BJ (cell line): ENCODE measurements at regions not wholly inside any gene's neighbourhood (a gene's known extent, or its start where the extent isn't known, plus 50 kb on each side); places are given as distances from the start of the nearest gene placed in this dataset.

Experiments
- CTCF ChIA-PET: fragments of 350-600 bp; formaldehyde crosslinking; extraction: SDS; loops from one replicate; lab custom pipeline; 2021; ENCODE audit warnings: antibody characterized with exemption, inconsistent platforms; lab: Yijun Ruan, JAX
- POLR2A ChIA-PET: fragments of 300-600 bp; sonication (Branson Sonifier 250); formaldehyde crosslinking; extraction: SDS; loops from one replicate; lab custom pipeline; 2021; ENCODE audit warnings: antibody characterized with exemption; lab: Charles Lee
- DNase-seq: peaks from one replicate; pipeline ENCODE4 v3.0.0-alpha.2; 2011; ENCODE audit warnings: low read depth
- H3K27me3 ChIP-seq: 2 replicates; pipeline ENCODE4 v1.6.0; 2011; ENCODE audit warnings: low read length; ENCODE audit not compliant: control insufficient read depth, insufficient read depth
- H3K36me3 ChIP-seq: 2 replicates; pipeline ENCODE4 v1.5.1; 2011; ENCODE audit warnings: low read length; ENCODE audit not compliant: control insufficient read depth, insufficient read depth
- H3K4me3 ChIP-seq: 2 replicates; pipeline ENCODE4 v1.5.1; 2011; ENCODE audit warnings: low read depth, mild to moderate bottlenecking, control low read depth, low read length
- TF ChIP-seq, protein P1 (sequence below): IDR thresholded peaks from 2 replicates; pipeline ENCODE4 v1.5.1; 2011; ENCODE audit warnings: low read depth, mild to moderate bottlenecking, control low read depth, inconsistent platforms, low read length, moderate library complexity; ENCODE audit not compliant: insufficient read depth

- peak; percentile 71 for DNase-seq
- ChIA-PET POLR2A (no interaction called here), CTCF (interaction anchor here (0.6 to 1.4 kb wide), 5 partner anchors 9 to 843 kb away, joined by 3 to 4 read pairs (median 3); no protein-coding TSS in a partner anchor)
- Histone ChIP-seq H3K27me3 (no peaks in the 10 kb centered on the region), H3K36me3 (no peaks in the 10 kb centered on the region), H3K4me3 (no peak overlapping the region)
- TF ChIP-seq, protein P1, sequence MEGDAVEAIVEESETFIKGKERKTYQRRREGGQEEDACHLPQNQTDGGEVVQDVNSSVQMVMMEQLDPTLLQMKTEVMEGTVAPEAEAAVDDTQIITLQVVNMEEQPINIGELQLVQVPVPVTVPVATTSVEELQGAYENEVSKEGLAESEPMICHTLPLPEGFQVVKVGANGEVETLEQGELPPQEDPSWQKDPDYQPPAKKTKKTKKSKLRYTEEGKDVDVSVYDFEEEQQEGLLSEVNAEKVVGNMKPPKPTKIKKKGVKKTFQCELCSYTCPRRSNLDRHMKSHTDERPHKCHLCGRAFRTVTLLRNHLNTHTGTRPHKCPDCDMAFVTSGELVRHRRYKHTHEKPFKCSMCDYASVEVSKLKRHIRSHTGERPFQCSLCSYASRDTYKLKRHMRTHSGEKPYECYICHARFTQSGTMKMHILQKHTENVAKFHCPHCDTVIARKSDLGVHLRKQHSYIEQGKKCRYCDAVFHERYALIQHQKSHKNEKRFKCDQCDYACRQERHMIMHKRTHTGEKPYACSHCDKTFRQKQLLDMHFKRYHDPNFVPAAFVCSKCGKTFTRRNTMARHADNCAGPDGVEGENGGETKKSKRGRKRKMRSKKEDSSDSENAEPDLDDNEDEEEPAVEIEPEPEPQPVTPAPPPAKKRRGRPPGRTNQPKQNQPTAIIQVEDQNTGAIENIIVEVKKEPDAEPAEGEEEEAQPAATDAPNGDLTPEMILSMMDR: no peak
Observed at GRCh38 chr5:33312571-33313549, 127.9 kb upstream of the TARS1 start.

DNA sequence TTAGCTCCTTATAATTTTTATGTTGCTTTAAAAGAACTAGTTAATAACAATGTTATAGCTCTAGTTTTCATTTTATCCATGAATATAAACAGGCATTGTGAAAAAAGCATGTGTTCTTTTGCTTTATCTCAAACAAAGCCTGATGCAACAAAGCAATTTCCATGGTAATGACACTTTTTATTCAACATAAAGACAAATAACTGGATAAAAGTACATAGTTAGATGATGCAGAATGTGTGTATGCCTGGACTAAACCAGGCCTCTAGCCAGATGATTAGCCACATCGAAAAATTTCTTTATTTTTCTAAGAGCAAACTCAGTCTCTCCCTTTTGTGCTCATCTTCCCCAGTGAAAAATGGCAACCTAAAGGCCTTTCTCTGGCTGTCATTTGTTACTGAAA, 125.6 kb upstream of the TARS1 start:
- TF ChIP-seq, protein P1: no peak
- DNase-seq: no peak
- CTCF ChIA-PET: interaction anchor here (0.7 kb wide), 1 partner anchor 9 kb away, joined by 3 read pairs; no protein-coding TSS in a partner anchor

DNA sequence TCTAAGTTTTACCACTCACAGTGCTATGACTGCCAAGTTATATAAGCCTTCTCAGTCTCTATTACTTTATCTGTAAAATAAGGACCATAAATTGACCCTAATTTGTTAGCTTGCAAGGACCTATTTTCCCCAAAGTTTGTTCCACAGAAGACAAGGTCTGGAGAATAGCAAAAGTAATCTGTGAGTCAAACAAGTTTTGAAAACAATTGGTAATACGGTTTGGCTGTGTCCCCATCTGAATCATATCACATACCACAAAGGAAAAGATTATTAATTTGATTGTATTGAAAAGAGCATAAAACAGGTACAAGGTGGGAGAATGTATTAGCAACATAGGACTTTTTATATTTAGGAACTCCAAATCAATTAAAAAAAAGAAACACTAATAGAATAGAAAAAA, 124.0 kb upstream of the TARS1 start:
- H3K27me3 ChIP-seq: no peaks in the 10 kb centered on the region
- H3K36me3 ChIP-seq: no peaks in the 10 kb centered on the region
- DNase-seq: no peak
- ChIA-PET CTCF (no interaction called here), POLR2A (no interaction called here)
- TF ChIP-seq, protein P1: no peak
- no peak overlapping the region for H3K4me3 ChIP-seq

More for the DNA sequence above, 125.6 kb upstream of the TARS1 start:
- POLR2A ChIA-PET: no interaction called here
- Histone ChIP-seq H3K27me3 (no peaks in the 10 kb centered on the region), H3K4me3 (no peak overlapping the region), H3K36me3 (no peaks in the 10 kb centered on the region)

- DNase-seq: no peak
- TF ChIP-seq, protein P1: no peak
- ChIA-PET POLR2A (no interaction called here), CTCF (no interaction called here)
- no peak overlapping the region for H3K4me3 ChIP-seq
- H3K36me3 ChIP-seq: no peaks in the 10 kb centered on the region
- H3K27me3 ChIP-seq: no peaks in the 10 kb centered on the region
Observed at GRCh38 chr5:33317271-33317670, 123.5 kb upstream of the TARS1 start.

GRCh38 chr5:33319151-33319550, 121.6 kb upstream of the TARS1 start:
- ChIA-PET CTCF (interaction anchor here (0.9 kb wide), 1 partner anchor 301 kb away, joined by 3 read pairs; no protein-coding TSS in a partner anchor), POLR2A (no interaction called here)
- DNase-seq: no peak
- TF ChIP-seq, protein P1: no peak
- no peak overlapping the region for H3K4me3 ChIP-seq
- no peaks in the 10 kb centered on the region for H3K36me3 ChIP-seq
- no peaks in the 10 kb centered on the region for H3K27me3 ChIP-seq
